ENCODE measurements at regions not wholly inside any gene's neighbourhood (a gene's known extent, or its start where the extent isn't known, plus 50 kb on each side); places are given as distances from the start of the nearest gene placed in this dataset.

- TF ChIP-seq POLR2A (IDR thresholded peaks at IDR 0.05): no peak
- TF ChIP-seq CTCF (IDR thresholded peaks at IDR 0.05): no peak
These were observed 793.9 kb upstream of the NRXN1 start for GRCh38 chr2:51825823-51826222.
